H1 (cell line): ENCODE measurements at regions not wholly inside any gene's neighbourhood (a gene's known extent, or its start where the extent isn't known, plus 50 kb on each side); places are given as distances from the start of the nearest gene placed in this dataset.

ENCODE experiments used
- HDAC2 ChIP-seq, 2 experiments: fragments of 300-600 bp in 1 of 2; sonication (generic) in 1 of 2; IDR thresholded peaks; 2 replicates each; pipeline ENCODE4 v1.6.1; 2011 to 2012; ENCODE audit warnings: low read depth in 2 of 2, low read length in 2 of 2, mild to moderate bottlenecking in 2 of 2, moderate library complexity in 2 of 2, borderline replicate concordance in 1 of 2, inconsistent platforms in 1 of 2

DNA sequence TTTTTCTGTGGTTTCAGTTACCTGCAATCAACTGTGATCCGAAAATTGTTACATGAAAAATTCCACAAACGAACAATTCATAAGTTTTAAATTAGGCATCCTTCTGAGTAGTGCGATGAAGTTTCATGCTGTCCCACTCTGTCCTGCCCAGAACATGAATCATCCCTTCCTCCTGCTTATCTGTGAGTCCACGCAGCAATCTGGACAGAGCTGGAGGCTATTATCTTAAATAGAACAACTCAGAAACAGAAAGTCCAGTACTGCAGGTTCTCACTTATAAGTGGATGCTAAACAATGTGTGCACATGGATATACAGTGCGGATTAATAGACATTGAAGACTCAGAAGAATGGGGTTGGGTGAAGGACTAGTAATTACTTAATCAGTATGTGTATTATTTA lies 583.7 kb upstream of the SPRY2 start (continued):
- TF ChIP-seq HDAC2 (IDR thresholded peaks at IDR 0.05; ENCODE audit: borderline replicate concordance in 1 of 2, low read depth in 2 of 2, low read length in 2 of 2), result no peak
